AG04450 (cell line): ENCODE measurements at regions not wholly inside any gene's neighbourhood (a gene's known extent, or its start where the extent isn't known, plus 50 kb on each side); places are given as distances from the start of the nearest gene placed in this dataset.

Experiments used
- CTCF ChIA-PET: fragments of 300-600, 350-600 bp; formaldehyde crosslinking; extraction: SDS; loops from one replicate; lab custom pipeline; 2022; ENCODE audit warnings: antibody characterized with exemption, inconsistent platforms; lab: Charles Lee
- POLR2A ChIA-PET: fragments of 350-600 bp; formaldehyde crosslinking; extraction: SDS; loops from one replicate; lab custom pipeline; 2021; ENCODE audit warnings: antibody characterized with exemption, inconsistent platforms; lab: Yijun Ruan, JAX
- DNase-seq: peaks from one replicate; pipeline ENCODE4 v3.0.0-alpha.2; 2011; ENCODE audit warnings: low read depth, low spot score
- H3K27ac ChIP-seq: one replicate; pipeline ENCODE4 v1.5.1; 2012; ENCODE audit warnings: low read depth, low read length, control low read depth
- H3K27me3 ChIP-seq: one replicate; pipeline ENCODE4 v1.6.0; 2012; ENCODE audit warnings: low read length; ENCODE audit not compliant: control insufficient read depth, insufficient read depth
- H3K4me3 ChIP-seq: 2 replicates; pipeline ENCODE4 v1.5.1; 2011; ENCODE audit warnings: mild to moderate bottlenecking, low read depth, low read length, control low read depth
- H3K9me3 ChIP-seq: 2 replicates; pipeline ENCODE4 v1.5.1; 2012; ENCODE audit warnings: low read length; ENCODE audit not compliant: control insufficient read depth, insufficient read depth
- TF ChIP-seq, protein P1 (sequence below): IDR thresholded peaks from 2 replicates; pipeline ENCODE4 v1.5.1; 2011; ENCODE audit warnings: low read depth, low read length, control low read depth, inconsistent platforms

DNA sequence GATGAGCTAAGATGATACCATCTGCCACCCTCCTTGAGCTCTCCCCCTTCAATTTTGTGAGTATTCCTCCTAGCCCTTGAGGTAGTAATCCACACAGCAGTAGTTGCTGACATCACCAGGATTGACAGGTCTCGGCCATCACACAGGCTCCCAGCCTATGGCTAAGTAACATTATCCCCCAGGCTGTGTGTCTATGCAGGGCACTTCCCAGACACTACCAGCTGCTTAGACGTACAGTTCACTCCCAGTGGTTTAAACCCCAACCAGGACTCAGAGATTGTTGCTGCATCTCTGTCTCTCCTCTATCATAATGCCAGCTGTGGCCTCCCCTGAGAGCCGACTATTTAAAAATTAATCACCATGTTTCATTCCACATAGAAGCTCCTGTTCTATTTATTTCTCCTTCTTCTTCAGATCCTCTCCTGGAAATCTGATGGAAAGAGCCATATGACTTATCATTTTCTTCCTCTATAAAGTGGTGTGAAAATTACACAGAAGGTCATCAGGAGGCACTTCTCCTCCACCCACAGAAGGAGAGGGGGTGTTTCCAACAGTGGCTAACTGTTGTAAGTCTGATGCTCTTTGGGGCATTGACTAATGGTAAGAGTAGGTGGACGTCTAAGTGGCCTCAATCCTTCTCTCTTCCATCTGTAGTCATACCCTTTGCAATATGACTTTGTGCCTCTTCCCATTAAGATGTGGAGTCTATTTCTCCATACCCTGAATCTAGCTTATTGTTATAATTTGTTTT, 396.3 kb downstream of the SETD4 start:
- Histone ChIP-seq H3K9me3 (no peaks in the 10 kb centered on the region), H3K27ac (no peak overlapping the region), H3K4me3 (no peak overlapping the region), H3K27me3 (no peaks in the 10 kb centered on the region)
- TF ChIP-seq, protein P1, sequence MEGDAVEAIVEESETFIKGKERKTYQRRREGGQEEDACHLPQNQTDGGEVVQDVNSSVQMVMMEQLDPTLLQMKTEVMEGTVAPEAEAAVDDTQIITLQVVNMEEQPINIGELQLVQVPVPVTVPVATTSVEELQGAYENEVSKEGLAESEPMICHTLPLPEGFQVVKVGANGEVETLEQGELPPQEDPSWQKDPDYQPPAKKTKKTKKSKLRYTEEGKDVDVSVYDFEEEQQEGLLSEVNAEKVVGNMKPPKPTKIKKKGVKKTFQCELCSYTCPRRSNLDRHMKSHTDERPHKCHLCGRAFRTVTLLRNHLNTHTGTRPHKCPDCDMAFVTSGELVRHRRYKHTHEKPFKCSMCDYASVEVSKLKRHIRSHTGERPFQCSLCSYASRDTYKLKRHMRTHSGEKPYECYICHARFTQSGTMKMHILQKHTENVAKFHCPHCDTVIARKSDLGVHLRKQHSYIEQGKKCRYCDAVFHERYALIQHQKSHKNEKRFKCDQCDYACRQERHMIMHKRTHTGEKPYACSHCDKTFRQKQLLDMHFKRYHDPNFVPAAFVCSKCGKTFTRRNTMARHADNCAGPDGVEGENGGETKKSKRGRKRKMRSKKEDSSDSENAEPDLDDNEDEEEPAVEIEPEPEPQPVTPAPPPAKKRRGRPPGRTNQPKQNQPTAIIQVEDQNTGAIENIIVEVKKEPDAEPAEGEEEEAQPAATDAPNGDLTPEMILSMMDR, result no peak
- ChIA-PET CTCF (no interaction called here), POLR2A (no interaction called here)
- no peak for DNase-seq

DNA sequence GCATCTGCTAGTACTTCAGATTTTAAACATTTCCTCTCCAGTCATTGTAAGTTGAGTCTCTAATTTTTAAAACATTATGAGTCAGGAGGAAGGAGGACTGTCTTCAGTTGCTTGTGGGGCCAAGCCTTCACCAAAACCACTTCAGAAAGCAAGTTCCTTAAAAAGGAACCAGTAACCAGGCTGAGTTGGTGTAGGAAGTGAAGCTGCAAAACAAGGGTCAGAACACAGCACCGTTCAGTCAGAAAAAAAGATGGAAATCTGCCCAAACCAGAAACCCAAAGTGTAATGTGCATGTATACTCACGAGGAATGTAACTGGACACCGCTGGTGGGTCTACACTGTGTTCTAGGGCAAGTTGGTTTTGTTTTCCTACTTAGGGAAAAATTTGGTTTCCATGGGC, 402.1 kb downstream of the SETD4 start:
- no peaks in the 10 kb centered on the region; the same call in 1 of the 2 replicates for H3K9me3 ChIP-seq
- CTCF ChIA-PET, result no interaction called here
- TF ChIP-seq, protein P1, result no peak
- DNase-seq, result peak; percentile 69
- no peak overlapping the region for H3K4me3 ChIP-seq
- POLR2A ChIA-PET, result no interaction called here
- H3K27me3 ChIP-seq, result no peaks in the 10 kb centered on the region
- H3K27ac ChIP-seq, result peak overlapping the region; percentile 47

DNA sequence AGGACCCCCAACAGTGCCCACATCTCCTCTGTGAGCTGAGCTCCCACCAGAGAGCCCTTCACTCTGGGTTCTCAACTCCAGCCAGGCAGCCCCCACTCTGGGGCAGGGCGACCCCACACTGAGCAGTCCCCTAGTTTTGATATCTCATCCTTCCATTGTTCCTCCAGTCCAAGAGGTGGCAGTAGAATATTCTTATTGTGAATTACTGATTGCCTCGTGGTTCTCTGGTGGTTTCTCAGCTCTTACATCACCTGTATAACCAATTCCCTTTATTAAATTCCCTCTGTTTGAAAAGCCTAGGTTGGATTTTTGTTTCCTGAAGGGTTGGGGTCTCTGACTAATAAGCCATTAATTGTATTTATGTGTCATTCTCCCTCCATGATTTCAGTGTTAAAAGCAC, 407.5 kb downstream of the SETD4 start:
- Histone ChIP-seq H3K9me3 (no peaks in the 10 kb centered on the region; the same call in 1 of the 2 replicates), H3K4me3 (no peak overlapping the region), H3K27ac (no peak overlapping the region), H3K27me3 (no peaks in the 10 kb centered on the region)
- TF ChIP-seq, protein P1, result no peak
- ChIA-PET CTCF (interaction anchor here (0.6 kb wide), 1 partner anchor 323 kb away, joined by 3 read pairs; no protein-coding TSS in a partner anchor), POLR2A (no interaction called here)
- no peak for DNase-seq

DNA sequence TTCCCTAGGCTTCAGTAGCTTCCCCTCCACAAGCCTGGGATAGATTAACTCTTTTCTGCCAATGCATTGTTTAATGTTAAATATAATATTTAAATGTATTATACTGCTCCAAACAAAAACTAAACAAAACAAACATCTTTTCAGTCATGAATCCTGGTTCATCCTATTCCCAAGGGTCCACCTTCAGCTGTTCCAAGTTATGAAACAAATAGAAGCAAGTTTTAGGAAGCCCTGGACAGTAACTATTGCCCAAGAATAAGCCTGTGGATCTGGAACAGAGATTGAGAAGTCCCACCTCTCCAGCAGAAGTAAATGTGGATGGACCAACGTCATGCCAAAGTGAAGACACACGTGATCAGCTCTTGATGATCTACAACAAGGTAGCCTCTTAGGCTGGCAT, 408.1 kb downstream of the SETD4 start:
- POLR2A ChIA-PET, result no interaction called here
- TF ChIP-seq, protein P1, result no peak
- no peak overlapping the region for H3K4me3 ChIP-seq
- H3K27me3 ChIP-seq, result no peaks in the 10 kb centered on the region
- CTCF ChIA-PET, result interaction anchor here (0.6 kb wide), 1 partner anchor 322 kb away, joined by 3 read pairs; no protein-coding TSS in a partner anchor
- no peaks in the 10 kb centered on the region; the same call in 1 of the 2 replicates for H3K9me3 ChIP-seq
- no peak for DNase-seq
- no peak overlapping the region for H3K27ac ChIP-seq

DNA sequence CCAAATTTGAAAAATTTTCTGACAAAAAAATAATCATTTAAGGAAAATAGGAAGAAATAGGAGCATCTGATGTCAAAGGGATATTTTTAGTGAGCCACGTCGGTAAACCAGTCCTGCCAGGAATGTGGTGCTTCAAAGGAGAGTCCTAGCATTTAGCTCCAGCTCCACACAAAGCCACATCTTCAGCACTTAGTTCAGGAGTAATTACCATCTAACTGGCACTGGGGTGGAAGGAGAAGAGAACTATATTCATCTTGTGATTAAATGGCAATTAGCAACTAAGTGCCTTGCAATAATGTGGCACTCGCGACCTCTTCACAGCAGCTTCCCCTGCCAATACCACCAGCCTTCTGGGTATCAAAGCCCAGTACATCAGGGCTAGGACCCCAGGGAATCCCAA, 409.1 kb downstream of the SETD4 start:
- TF ChIP-seq, protein P1, result no peak
- ChIA-PET POLR2A (no interaction called here), CTCF (no interaction called here)
- H3K9me3 ChIP-seq, result no peaks in the 10 kb centered on the region
- no peaks in the 10 kb centered on the region for H3K27me3 ChIP-seq
- no peak overlapping the region for H3K4me3 ChIP-seq
- DNase-seq, result no peak
- H3K27ac ChIP-seq, result no peak overlapping the region
